Lung (tissue), 11 donors: ENCODE measurements at regions not wholly inside any gene's neighbourhood (a gene's known extent, or its start where the extent isn't known, plus 50 kb on each side); places are given as distances from the start of the nearest gene placed in this dataset.

Experiments
- ATAC-seq: fragments of 200-7000 bp; cut with Tn5 transposase; one replicate; pipeline ENCODE4 v1.9.1; 2020; ENCODE audit warnings: moderate number of reproducible peaks; ENCODE audit not compliant: insufficient read depth, low FRiP score
- DNase-seq, 3 donors: peaks; one replicate each; pipeline ENCODE4 v3.0.0-alpha.2; 2013 to 2017
- H3K27ac ChIP-seq, 2 donors: one replicate each; pipeline ENCODE4 v1.5.1; 2013; ENCODE audit warnings: mild to moderate bottlenecking in 2 of 2, moderate library complexity in 2 of 2, control low read depth in 1 of 2, inconsistent platforms in 1 of 2, low read depth in 1 of 2, low read length in 1 of 2
- H3K27me3 ChIP-seq, 3 donors: one replicate each; pipeline ENCODE4 v1.5.1; 2013; ENCODE audit warnings: low read length in 2 of 3; ENCODE audit not compliant: control insufficient read depth in 3 of 3, insufficient read depth in 3 of 3
- H3K36me3 ChIP-seq, 4 donors: one replicate each; pipeline ENCODE4 v1.5.1; 2013; ENCODE audit warnings: low read length in 4 of 4, mild to moderate bottlenecking in 1 of 4, moderate library complexity in 1 of 4; ENCODE audit not compliant: control insufficient read depth in 4 of 4, insufficient read depth in 4 of 4
- H3K4me1 ChIP-seq, 5 donors: one replicate each; pipeline ENCODE4 v1.5.1; 2013; ENCODE audit warnings: low read length in 5 of 5, mild to moderate bottlenecking in 2 of 5, moderate library complexity in 1 of 5; ENCODE audit not compliant: control insufficient read depth in 5 of 5, insufficient read depth in 5 of 5
- H3K4me3 ChIP-seq: one replicate; pipeline ENCODE4 v1.5.1; 2013; ENCODE audit warnings: mild to moderate bottlenecking, control low read depth, moderate library complexity
- H3K9ac ChIP-seq, 2 donors: one replicate each; pipeline ENCODE4 v1.5.1; 2013; ENCODE audit warnings: low read length in 2 of 2, control low read depth in 1 of 2; ENCODE audit not compliant: insufficient read depth in 1 of 2
- H3K9me3 ChIP-seq, 4 donors: one replicate each; pipeline ENCODE4 v1.5.1; 2013; ENCODE audit warnings: low read length in 3 of 4, mild to moderate bottlenecking in 1 of 4, moderate library complexity in 1 of 4; ENCODE audit not compliant: control insufficient read depth in 4 of 4, insufficient read depth in 3 of 4
- WGBS, 2 donors: extraction: QIAGEN DNeasy Blood & Tissue Kit; methylation state at CpG; one replicate each; pipeline ENCODE4 v1.1.7; 2013; 5-methylcytosine and 5-hydroxymethylcytosine counted together
- TF ChIP-seq, protein P1 (sequence below): IDR thresholded peaks from 2 replicates; pipeline ENCODE4 v1.5.1; 2012; ENCODE audit warnings: mild to moderate bottlenecking; ENCODE audit errors: control extremely low read depth, extremely low read depth
- donor health status: control.
- donor health status: control.
- donor health status: Bipolar disorder and iron deficiency.
- donor health status: healthy.
- donor health status: DM: yes; HTN: yes; CAD: no.

DNA sequence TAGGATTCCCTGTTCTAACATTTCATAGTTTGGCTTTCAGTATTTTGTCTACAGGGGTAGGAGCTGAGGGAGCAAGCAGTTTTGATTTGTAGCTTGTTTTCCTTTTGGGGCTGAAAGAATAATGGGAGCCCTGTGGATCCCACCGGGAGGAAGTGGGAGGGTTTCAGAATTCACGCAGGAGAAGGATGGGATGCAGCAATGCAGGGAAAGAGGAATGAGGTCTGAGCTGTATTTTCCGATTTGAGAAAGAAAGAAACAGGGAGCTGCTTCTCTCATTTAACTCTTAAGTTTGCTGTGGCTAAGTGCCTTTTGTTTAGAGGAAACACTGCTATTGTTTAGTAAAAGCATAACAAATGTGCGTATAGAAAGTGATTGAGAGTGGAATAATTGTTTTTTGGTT, 141.0 kb downstream of the ADCYAP1 start:
- TF ChIP-seq, protein P1, sequence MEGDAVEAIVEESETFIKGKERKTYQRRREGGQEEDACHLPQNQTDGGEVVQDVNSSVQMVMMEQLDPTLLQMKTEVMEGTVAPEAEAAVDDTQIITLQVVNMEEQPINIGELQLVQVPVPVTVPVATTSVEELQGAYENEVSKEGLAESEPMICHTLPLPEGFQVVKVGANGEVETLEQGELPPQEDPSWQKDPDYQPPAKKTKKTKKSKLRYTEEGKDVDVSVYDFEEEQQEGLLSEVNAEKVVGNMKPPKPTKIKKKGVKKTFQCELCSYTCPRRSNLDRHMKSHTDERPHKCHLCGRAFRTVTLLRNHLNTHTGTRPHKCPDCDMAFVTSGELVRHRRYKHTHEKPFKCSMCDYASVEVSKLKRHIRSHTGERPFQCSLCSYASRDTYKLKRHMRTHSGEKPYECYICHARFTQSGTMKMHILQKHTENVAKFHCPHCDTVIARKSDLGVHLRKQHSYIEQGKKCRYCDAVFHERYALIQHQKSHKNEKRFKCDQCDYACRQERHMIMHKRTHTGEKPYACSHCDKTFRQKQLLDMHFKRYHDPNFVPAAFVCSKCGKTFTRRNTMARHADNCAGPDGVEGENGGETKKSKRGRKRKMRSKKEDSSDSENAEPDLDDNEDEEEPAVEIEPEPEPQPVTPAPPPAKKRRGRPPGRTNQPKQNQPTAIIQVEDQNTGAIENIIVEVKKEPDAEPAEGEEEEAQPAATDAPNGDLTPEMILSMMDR: no peak
- Histone ChIP-seq H3K4me3 (no peak overlapping the region), H3K27me3 (no peaks in the 10 kb centered on the region), H3K27ac (no peak overlapping the region), H3K4me1 (no peaks in the 10 kb centered on the region), H3K36me3 (no peaks in the 10 kb centered on the region), H3K9me3 (peaks cover 0 to 3% (median 0%) of the 10 kb centered on the region in 4 donors), H3K9ac (no peak overlapping the region)
- 18 to 24% methylated on average over 4 of the region's 4 CpGs for WGBS, 2 donors
- no peak for ATAC-seq
- no peak for DNase-seq

DNA sequence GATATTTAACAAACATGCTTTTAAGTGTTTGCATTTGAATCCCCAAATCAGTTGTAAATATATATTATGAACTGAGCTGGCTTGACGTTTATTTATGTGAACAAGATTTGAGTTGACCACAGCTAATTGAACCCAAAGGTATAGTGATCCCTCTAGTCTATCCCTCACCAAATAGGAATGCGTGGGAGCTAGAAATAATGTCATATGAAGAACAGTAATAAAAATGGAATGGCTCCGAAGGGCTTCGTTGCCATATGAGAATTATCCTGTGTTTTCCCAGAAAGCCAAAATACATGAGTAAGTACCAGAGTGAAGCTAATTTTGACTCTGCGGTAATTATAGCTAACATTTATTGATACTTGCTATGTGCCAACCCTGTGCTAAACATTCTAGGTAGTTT, 142.7 kb downstream of the ADCYAP1 start:
- Histone ChIP-seq H3K36me3 (no peaks in the 10 kb centered on the region), H3K27ac (no peak overlapping the region), H3K4me1 (no peaks in the 10 kb centered on the region), H3K4me3 (no peak overlapping the region), H3K9me3 (no peaks in the 10 kb centered on the region), H3K9ac (no peak overlapping the region), H3K27me3 (no peaks in the 10 kb centered on the region)
- TF ChIP-seq, protein P1: no peak
- ATAC-seq: no peak
- WGBS, 2 donors: 88 to 89% methylated on average over 5 of the region's 5 CpGs
- no peak for DNase-seq

DNA sequence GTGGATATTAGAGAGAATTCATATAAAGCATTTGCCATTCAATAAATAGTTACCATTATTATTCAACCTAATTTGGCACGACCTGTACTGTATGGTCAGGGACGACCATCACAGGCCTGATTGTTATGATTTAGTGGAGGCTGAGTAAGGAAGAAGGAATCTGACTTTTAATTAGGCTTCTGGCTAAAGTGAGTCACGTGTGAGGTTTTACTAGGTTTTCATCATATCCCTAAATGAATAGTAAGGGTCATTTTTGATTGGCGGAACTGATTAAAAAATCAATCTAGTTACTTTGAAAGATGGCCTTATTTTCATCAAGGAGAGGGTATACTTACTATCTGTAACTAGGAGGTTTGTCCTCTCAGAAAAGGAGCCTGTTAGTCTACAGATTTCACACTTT, 143.4 kb downstream of the ADCYAP1 start:
- H3K4me1 ChIP-seq: no peaks in the 10 kb centered on the region
- no peak overlapping the region for H3K4me3 ChIP-seq
- ATAC-seq (no peak), DNase-seq (no peak)
- TF ChIP-seq, protein P1: no peak
- no peaks in the 10 kb centered on the region for H3K27me3 ChIP-seq
- H3K9me3 ChIP-seq: no peaks in the 10 kb centered on the region
- no peak overlapping the region for H3K9ac ChIP-seq
- H3K27ac ChIP-seq: no peak overlapping the region
- WGBS, 2 donors: 80 to 87% methylated on average over 4 of the region's 4 CpGs
- no peaks in the 10 kb centered on the region for H3K36me3 ChIP-seq

DNA sequence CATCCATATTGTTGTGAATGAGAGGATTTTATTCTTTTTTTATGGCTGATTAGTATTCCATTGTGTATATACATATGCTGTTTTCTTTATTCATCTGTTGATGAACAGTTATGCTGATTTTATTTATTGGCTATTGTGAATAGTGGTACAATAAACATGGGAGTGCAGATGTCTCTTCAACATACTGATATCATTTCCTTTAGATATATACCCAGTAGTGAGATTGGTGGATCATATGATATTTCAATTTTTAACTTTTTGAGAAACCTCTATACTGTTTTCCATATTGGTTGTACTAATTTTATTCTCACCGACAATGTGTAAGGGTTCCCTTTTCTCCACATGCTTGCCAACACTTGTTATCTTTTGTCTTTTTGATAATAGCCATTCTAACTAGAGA, 144.5 kb downstream of the ADCYAP1 start:
- no peak for DNase-seq
- no peak overlapping the region for H3K4me3 ChIP-seq
- no peaks in the 10 kb centered on the region for H3K36me3 ChIP-seq
- H3K4me1 ChIP-seq: no peaks in the 10 kb centered on the region
- H3K27ac ChIP-seq: no peak overlapping the region
- TF ChIP-seq, protein P1: no peak
- 91 to 94% methylated on average over 1 of the region's 1 CpG for WGBS, 2 donors
- no peaks in the 10 kb centered on the region for H3K27me3 ChIP-seq
- H3K9ac ChIP-seq: no peak overlapping the region
- H3K9me3 ChIP-seq: no peaks in the 10 kb centered on the region
- no peak for ATAC-seq
